ENCODE measurements at regions not wholly inside any gene's neighbourhood (a gene's known extent, or its start where the extent isn't known, plus 50 kb on each side); places are given as distances from the start of the nearest gene placed in this dataset.

DNA sequence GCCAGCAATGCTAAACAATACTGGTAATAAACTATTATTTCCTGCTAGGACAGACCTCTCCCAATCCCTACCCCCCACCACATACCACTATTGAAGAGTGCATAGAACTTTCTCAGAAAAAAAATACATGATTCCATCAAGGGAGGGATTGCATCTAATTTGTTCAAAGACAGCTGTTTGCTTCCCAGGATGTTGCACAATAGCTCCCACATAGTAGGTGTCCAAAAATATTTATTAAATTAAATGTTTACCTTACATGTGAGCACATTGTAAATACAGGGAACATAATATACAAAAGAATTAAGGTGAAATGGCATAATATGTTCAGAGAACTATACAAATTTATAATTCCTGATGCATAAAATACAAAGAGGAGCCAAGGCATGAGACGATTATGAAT lies 1111.8 kb upstream of the LCORL start:
- Mint-ChIP-seq H3K4me1 (ENCODE audit: unreplicated experiment) (no peaks in the 10 kb centered on the region), H3K27me3 (ENCODE audit: unreplicated experiment) (no peaks in the 10 kb centered on the region), H3K36me3 (ENCODE audit: low read depth, unreplicated experiment) (no peaks in the 10 kb centered on the region), H3K4me3 (ENCODE audit: unreplicated experiment) (no peak overlapping the region), H3K27ac (ENCODE audit: unreplicated experiment) (no peak overlapping the region), H3K9me3 (ENCODE audit: unreplicated experiment) (no peaks in the 10 kb centered on the region)
- TF ChIP-seq, protein P1, sequence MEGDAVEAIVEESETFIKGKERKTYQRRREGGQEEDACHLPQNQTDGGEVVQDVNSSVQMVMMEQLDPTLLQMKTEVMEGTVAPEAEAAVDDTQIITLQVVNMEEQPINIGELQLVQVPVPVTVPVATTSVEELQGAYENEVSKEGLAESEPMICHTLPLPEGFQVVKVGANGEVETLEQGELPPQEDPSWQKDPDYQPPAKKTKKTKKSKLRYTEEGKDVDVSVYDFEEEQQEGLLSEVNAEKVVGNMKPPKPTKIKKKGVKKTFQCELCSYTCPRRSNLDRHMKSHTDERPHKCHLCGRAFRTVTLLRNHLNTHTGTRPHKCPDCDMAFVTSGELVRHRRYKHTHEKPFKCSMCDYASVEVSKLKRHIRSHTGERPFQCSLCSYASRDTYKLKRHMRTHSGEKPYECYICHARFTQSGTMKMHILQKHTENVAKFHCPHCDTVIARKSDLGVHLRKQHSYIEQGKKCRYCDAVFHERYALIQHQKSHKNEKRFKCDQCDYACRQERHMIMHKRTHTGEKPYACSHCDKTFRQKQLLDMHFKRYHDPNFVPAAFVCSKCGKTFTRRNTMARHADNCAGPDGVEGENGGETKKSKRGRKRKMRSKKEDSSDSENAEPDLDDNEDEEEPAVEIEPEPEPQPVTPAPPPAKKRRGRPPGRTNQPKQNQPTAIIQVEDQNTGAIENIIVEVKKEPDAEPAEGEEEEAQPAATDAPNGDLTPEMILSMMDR (IDR thresholded peaks at IDR 0.05; ENCODE audit: unreplicated experiment): no peak
- DNase-seq (ENCODE audit: low spot score): no peak

DNA sequence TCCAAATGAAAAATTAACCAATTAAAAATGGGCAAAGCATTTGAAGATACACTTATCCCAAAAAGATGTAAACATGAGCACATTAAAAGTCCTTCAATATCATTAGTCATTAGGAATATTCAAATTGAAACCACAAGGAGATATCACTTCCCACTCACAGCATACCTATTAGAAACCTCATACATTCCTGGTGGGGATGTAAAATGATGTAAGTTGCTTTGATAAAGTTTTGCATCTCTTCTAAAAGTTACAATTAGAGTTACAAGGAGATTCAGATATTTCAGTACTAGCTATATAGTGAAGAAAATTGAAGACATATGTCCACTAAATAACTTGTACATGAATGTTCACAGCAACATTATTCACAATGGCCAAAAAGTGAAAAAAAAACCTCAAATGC lies 1109.3 kb upstream of the LCORL start:
- TF ChIP-seq, protein P1 (IDR thresholded peaks at IDR 0.05; ENCODE audit: unreplicated experiment): no peak
- Mint-ChIP-seq H3K36me3 (ENCODE audit: low read depth, unreplicated experiment) (no peaks in the 10 kb centered on the region), H3K27me3 (ENCODE audit: unreplicated experiment) (no peaks in the 10 kb centered on the region), H3K9me3 (ENCODE audit: unreplicated experiment) (no peaks in the 10 kb centered on the region), H3K27ac (ENCODE audit: unreplicated experiment) (no peak overlapping the region), H3K4me3 (ENCODE audit: unreplicated experiment) (no peak overlapping the region), H3K4me1 (ENCODE audit: unreplicated experiment) (no peaks in the 10 kb centered on the region)
- DNase-seq (ENCODE audit: low spot score): no peak

DNA sequence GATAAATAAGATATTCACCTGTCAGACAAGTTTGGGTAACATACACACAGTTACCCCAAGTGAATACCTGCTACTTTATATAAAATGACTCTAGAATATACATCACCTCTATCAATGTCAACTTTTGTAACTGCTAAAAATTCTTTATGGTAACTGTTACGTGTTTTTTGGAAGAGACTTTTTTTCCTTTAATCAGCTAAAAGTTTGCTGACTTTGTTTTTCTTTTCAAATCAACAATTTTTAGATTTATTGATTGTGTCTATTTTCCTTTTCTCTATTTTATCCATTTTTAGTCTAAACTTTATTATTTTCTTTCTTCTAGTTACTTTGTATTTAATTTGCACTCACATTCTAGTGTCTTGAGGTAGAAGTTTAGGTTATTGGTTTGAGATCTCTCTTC lies 1106.6 kb upstream of the LCORL start:
- Mint-ChIP-seq H3K4me1 (ENCODE audit: unreplicated experiment) (peaks cover 5% of the 10 kb centered on the region), H3K4me3 (ENCODE audit: unreplicated experiment) (no peak overlapping the region), H3K27me3 (ENCODE audit: unreplicated experiment) (no peaks in the 10 kb centered on the region), H3K36me3 (ENCODE audit: low read depth, unreplicated experiment) (no peaks in the 10 kb centered on the region), H3K27ac (ENCODE audit: unreplicated experiment) (no peak overlapping the region), H3K9me3 (ENCODE audit: unreplicated experiment) (no peaks in the 10 kb centered on the region)
- DNase-seq (ENCODE audit: low spot score): no peak
- TF ChIP-seq, protein P1 (IDR thresholded peaks at IDR 0.05; ENCODE audit: unreplicated experiment): no peak

DNA sequence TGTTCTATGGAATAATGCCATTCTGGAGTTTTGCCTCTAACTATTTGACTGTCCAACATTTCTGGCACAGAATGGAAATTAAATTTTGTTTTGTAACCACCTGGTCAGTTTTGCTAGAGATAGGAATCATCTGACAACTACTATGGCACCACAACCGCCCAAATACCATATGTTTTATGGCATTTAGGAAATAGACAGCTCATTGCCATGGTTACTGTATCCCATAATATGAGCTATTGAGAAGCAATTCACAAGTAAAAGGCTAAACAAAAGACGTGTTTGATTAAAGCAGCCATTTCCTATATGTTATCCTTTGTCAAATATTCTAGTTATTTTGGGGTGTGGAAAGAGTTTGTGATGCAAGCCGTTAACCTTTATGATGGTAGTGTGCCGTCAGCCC lies 1105.3 kb upstream of the LCORL start:
- no peak overlapping the region for H3K27ac Mint-ChIP-seq (ENCODE audit: unreplicated experiment)
- no peaks in the 10 kb centered on the region for H3K36me3 Mint-ChIP-seq (ENCODE audit: low read depth, unreplicated experiment)
- H3K9me3 Mint-ChIP-seq (ENCODE audit: unreplicated experiment): no peaks in the 10 kb centered on the region

DNA sequence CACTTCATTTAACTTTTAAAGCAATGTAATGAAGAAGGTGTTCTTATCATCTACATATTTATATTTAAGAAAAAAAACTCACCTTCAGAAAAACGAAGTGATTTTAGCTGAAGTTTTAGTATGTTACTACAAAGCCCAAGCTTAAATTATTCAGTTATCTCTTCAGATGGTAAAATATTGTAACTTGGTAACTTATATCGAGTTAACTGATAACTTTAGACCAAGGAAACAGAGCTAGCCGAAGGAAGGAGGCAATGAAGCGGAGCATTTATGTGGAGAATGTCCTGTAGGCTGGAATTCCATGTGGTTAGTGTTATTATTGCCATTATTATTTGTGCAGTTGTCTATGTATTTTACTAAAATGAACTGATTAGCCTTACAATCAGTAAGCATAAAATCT lies 1102.1 kb upstream of the LCORL start:
- H3K27me3 Mint-ChIP-seq (ENCODE audit: unreplicated experiment): no peaks in the 10 kb centered on the region
- H3K4me3 Mint-ChIP-seq (ENCODE audit: unreplicated experiment): no peak overlapping the region
- no peak for DNase-seq (ENCODE audit: low spot score)
- TF ChIP-seq, protein P1 (IDR thresholded peaks at IDR 0.05; ENCODE audit: unreplicated experiment): no peak
- H3K4me1 Mint-ChIP-seq (ENCODE audit: unreplicated experiment): peaks cover 5% of the 10 kb centered on the region
- H3K27ac Mint-ChIP-seq (ENCODE audit: unreplicated experiment): no peak overlapping the region
- H3K9me3 Mint-ChIP-seq (ENCODE audit: unreplicated experiment): no peaks in the 10 kb centered on the region
- no peaks in the 10 kb centered on the region for H3K36me3 Mint-ChIP-seq (ENCODE audit: low read depth, unreplicated experiment)

More for the DNA sequence above, 1105.3 kb upstream of the LCORL start:
- Mint-ChIP-seq H3K4me1 (ENCODE audit: unreplicated experiment) (peaks cover 5% of the 10 kb centered on the region), H3K27me3 (ENCODE audit: unreplicated experiment) (no peaks in the 10 kb centered on the region), H3K4me3 (ENCODE audit: unreplicated experiment) (no peak overlapping the region)
- DNase-seq (ENCODE audit: low spot score): no peak
- TF ChIP-seq, protein P1 (IDR thresholded peaks at IDR 0.05; ENCODE audit: unreplicated experiment): no peak

Measured in endothelial cell (in vitro differentiated cells).